EL (cell line): ENCODE measurements at regions not wholly inside any gene's neighbourhood (a gene's known extent, or its start where the extent isn't known, plus 50 kb on each side); places are given as distances from the start of the nearest gene placed in this dataset.
A peak's percentile ranks its signal among the peaks of the same experiment; 100 is the strongest.

Experiments used
- DNase-seq: peaks from one replicate; pipeline ENCODE4 v3.0.0-alpha.2; 2016

GRCh38 chr4:54152846-54153600 lies 53.1 kb downstream of the GSX2 start:
- peak; percentile 84 for DNase-seq

DNA sequence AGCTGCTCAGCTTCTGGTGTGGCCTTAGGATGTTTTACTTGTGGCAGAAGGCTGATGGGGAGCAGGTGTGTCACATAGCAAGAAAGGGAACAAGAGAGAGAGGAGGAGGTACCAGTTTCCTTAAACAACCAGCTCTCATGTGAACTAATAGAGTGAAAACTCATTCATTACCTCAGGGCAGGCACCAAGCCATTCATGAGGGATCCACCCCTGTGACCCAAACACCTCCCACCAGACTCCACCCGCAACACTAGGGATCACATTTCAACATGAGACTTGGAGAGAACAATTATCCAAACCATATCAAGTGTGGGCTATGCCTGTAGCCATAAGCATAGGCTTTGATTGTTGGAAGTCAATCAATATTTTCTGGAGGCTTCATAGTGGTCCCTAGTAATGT lies 56.0 kb downstream of the GSX2 start:
- no peak for DNase-seq

DNA sequence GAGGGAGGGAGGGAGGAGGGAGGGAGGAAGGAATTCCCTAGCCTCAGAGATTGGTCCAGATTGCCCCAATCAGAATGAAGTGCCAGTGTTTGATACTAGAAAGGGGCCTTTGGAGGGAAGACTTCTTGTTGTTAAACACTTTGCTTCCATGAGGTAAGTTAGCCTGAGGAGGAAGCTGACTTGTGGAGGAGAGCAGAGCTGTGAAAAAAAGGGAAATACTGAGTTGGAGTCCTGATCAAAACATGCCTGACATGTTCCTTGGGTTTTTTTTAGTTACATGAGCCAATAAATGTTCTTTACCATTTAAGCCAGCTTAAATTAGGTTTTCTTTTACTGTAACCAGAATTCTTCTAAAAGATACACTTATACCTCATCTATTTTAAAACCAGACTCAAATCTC lies 57.6 kb downstream of the GSX2 start:
- DNase-seq: no peak

DNA sequence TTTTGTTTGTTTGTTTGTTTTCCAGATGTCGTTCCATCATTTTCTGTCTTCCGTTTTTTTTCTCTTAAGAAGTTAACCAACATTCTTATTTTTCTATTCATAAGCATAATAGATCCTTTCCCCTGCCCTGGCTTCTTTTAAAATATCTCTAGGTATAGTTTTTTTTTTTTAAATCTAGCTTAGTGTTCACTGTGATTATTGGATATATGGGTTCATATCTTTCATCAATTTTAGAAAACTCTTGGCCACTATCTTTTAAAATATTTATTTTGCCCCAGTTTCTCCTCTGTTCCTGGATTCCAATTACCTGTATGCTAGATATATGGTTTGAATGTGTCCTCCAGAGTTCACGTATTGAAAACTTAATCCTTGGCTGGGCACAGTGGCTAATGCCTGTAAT lies 59.6 kb downstream of the GSX2 start:
- DNase-seq: no peak

- no peak for DNase-seq
Measured at GRCh38 chr4:54165011-54165410, 64.1 kb upstream of the PDGFRA start.

DNA sequence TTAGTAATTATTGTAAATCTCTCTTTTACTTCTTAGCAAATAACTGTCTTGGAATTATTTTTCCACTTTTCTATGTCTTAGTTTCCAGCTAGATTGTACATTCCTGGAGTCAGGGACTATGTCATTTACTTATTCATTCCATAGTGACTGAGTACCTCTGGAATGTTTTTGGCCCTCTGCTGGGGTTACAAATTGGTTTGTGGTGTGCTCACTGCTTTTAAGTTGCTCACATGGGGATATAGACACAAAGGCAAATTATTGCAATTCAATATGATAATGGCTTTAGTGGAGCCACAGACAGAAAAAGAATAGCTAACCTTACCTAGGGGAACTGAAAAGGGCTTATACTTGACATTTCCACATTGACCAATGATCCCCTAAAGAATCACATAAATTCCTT lies 63.7 kb upstream of the PDGFRA start:
- DNase-seq: peak; percentile 95

GRCh38 chr4:54167508-54167907 lies 61.6 kb upstream of the PDGFRA start:
- DNase-seq: no peak

- DNase-seq: peak; percentile 77
Measured at GRCh38 chr4:54169176-54169575, 59.9 kb upstream of the PDGFRA start.

DNA sequence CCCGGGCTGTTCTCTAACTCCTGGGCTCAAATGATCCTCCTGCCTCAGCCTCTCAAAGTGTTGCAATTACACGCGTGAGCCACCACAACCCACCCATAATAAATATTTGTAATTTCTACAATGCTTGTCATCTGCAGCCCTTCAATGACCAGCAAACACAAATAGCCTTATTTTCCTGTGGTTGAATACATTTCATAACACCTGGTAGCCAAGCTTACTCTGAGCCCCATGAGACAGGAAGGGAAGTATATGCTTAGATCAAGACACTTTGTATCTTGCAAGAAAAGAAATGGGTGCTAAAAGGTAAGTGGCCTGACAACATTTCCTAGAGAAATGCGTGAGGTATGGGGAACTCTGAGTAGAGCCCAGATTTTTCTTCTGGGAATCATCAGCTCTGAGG lies 56.9 kb upstream of the PDGFRA start:
- DNase-seq: no peak

DNA sequence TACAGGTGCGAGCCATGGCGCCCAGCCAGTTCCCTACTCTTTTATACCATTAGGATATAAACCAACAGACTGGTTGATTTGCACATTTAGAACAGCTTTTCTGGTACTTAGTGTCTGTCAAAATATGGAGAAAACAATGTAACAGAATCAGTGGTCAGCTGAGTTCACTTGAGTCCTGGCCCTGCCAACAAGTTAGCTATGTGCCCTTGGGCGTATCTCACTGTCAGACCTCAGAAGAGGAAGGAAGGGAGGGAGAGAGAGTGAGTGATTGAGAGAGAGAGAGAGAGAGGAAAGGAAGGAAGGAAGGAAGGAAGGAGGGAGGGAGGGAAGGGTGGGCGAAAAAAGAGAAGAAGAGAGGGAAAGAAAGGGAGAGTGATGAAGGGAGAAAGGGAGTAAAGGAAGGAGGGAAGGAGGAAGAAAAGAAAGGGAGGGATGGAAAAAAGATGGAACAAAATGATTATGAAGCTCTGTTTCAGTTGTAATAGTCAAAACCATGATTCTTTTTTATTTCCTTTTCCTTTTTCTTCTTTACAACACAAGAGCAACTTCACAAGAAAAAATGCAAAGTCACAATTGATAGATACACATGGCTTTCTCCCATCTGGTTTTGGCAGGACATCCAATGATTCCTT lies 55.7 kb upstream of the PDGFRA start:
- DNase-seq: peak; percentile 10

- no peak for DNase-seq
Measured at GRCh38 chr4:54176202-54176601, 52.9 kb upstream of the PDGFRA start.
